Osteoblast (primary cell): ENCODE measurements at regions not wholly inside any gene's neighbourhood (a gene's known extent, or its start where the extent isn't known, plus 50 kb on each side); places are given as distances from the start of the nearest gene placed in this dataset.

Source experiments
- DNase-seq: peaks from one replicate; pipeline ENCODE4 v3.0.0; 2011; ENCODE audit warnings: low spot score, mixed read lengths; ENCODE audit not compliant: insufficient read length; ENCODE audit errors: missing footprints
- H2AFZ ChIP-seq: 2 replicates; pipeline ENCODE4 v1.6.0; 2011; ENCODE audit warnings: mild to moderate bottlenecking, low read length
- H3K27ac ChIP-seq: 2 replicates; pipeline ENCODE4 v1.5.1; 2011; ENCODE audit warnings: mild to moderate bottlenecking, low read depth, low read length, moderate library complexity
- H3K27me3 ChIP-seq: 2 replicates; pipeline ENCODE4 v1.6.0; 2012; ENCODE audit warnings: mild to moderate bottlenecking, control low read depth, inconsistent platforms, low read length, moderate library complexity; ENCODE audit not compliant: insufficient read depth
- H3K36me3 ChIP-seq: 2 replicates; pipeline ENCODE4 v1.5.1; 2011; ENCODE audit warnings: mild to moderate bottlenecking, low read length, control low read depth, moderate library complexity; ENCODE audit not compliant: insufficient read depth
- H3K4me1 ChIP-seq: 2 replicates; pipeline ENCODE4 v1.5.1; 2011; ENCODE audit warnings: mild to moderate bottlenecking, low read length, control low read depth, moderate library complexity; ENCODE audit not compliant: insufficient read depth
- H3K4me2 ChIP-seq: 2 replicates; pipeline ENCODE4 v1.6.0; 2011; ENCODE audit warnings: mild to moderate bottlenecking, low read length; ENCODE audit not compliant: insufficient read depth
- H3K4me3 ChIP-seq: fragments of 200-600 bp; sonication (generic); 3 replicates; pipeline ENCODE4 v1.5.1; 2012; ENCODE audit warnings: mild to moderate bottlenecking, low read length, inconsistent platforms; ENCODE audit not compliant: insufficient read depth
- H3K79me2 ChIP-seq: 2 replicates; pipeline ENCODE4 v1.6.0; 2012; ENCODE audit warnings: mild to moderate bottlenecking, low read length, control low read depth, inconsistent platforms; ENCODE audit not compliant: insufficient read depth
- H3K9me3 ChIP-seq: 2 replicates; pipeline ENCODE4 v1.5.1; 2011; ENCODE audit warnings: low read depth, low read length, control low read depth
- H4K20me1 ChIP-seq: 2 replicates; pipeline ENCODE4 v1.6.0; 2012; ENCODE audit warnings: mild to moderate bottlenecking, low read length, control low read depth; ENCODE audit not compliant: insufficient read depth
- TF ChIP-seq, protein P1 (sequence below): IDR thresholded peaks from 2 replicates; pipeline ENCODE4 v1.5.1; 2011; ENCODE audit warnings: mild to moderate bottlenecking, low read depth, low read length, moderate library complexity; ENCODE audit errors: extremely low read depth

DNA sequence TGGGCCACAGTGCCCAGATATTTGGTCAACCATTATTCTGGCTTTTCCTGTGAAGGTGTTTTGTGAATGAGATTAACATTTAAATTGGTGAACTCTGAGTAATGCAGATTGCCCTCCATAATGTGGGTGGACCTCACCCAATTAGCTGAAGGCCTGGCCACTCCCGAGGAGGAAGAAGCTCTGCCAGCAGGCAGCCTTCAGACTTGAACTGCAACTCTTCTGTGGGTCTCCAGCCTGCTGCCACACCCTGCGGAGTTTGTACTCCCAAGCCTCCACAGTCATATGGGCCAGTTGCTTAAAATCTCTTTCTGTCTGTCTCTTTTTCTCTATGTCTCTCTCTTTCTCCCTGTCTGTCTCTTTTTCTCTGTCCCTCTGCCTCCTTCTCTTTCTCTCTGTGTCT lies 262.7 kb downstream of the MYCN start:
- Histone ChIP-seq H3K79me2 (no peaks in the 10 kb centered on the region), H3K27ac (no peak overlapping the region), H2AFZ (no peak overlapping the region), H3K4me1 (no peaks in the 10 kb centered on the region), H3K27me3 (no peaks in the 10 kb centered on the region), H4K20me1 (no peaks in the 10 kb centered on the region), H3K36me3 (no peaks in the 10 kb centered on the region), H3K9me3 (no peaks in the 10 kb centered on the region), H3K4me3 (no peak overlapping the region), H3K4me2 (no peak overlapping the region)
- no peak for DNase-seq
- TF ChIP-seq, protein P1, sequence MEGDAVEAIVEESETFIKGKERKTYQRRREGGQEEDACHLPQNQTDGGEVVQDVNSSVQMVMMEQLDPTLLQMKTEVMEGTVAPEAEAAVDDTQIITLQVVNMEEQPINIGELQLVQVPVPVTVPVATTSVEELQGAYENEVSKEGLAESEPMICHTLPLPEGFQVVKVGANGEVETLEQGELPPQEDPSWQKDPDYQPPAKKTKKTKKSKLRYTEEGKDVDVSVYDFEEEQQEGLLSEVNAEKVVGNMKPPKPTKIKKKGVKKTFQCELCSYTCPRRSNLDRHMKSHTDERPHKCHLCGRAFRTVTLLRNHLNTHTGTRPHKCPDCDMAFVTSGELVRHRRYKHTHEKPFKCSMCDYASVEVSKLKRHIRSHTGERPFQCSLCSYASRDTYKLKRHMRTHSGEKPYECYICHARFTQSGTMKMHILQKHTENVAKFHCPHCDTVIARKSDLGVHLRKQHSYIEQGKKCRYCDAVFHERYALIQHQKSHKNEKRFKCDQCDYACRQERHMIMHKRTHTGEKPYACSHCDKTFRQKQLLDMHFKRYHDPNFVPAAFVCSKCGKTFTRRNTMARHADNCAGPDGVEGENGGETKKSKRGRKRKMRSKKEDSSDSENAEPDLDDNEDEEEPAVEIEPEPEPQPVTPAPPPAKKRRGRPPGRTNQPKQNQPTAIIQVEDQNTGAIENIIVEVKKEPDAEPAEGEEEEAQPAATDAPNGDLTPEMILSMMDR: no peak

DNA sequence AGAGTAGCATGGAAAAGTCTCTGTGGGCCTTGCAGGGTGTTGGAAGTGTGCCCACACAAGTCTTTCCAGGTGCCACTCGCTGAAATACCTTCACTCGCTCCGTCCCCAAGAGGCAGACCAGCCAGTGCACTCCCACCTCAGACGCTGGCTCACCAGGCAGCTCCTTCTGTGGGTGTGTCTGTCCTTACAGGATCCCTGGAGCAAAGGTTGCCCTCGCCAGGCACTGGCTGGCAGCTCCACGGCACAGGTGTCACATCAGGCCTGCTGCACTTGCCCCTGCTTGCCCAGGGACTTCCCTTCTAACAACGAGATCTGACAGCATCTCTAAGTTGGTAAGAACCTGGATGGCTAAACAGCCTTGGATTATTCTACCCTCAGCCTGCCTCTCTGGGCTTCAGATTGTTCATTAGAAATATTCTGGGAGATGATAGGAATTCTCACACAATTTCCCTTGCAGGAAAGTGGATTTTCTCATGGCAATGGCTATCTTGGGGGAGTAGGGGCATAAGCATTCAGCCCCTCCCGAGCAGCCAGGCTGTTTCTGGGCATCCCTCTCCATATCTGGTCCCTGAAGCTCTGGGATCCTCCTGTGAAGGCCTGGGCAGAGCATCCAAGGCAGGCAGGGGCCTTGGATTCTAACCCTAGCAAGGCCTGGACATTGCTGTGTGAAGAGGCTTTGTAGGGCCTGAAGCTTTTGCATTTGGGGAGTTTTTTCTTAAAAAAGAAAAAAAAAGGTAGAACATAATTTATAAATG lies 262.1 kb downstream of the MYCN start:
- Histone ChIP-seq H3K4me1 (no peaks in the 10 kb centered on the region), H3K4me2 (no peak overlapping the region), H3K36me3 (no peaks in the 10 kb centered on the region), H3K27me3 (no peaks in the 10 kb centered on the region), H3K4me3 (no peak overlapping the region), H2AFZ (no peak overlapping the region), H3K79me2 (no peaks in the 10 kb centered on the region), H3K9me3 (no peaks in the 10 kb centered on the region), H3K27ac (no peak overlapping the region), H4K20me1 (no peaks in the 10 kb centered on the region)
- TF ChIP-seq, protein P1: no peak
- no peak for DNase-seq

DNA sequence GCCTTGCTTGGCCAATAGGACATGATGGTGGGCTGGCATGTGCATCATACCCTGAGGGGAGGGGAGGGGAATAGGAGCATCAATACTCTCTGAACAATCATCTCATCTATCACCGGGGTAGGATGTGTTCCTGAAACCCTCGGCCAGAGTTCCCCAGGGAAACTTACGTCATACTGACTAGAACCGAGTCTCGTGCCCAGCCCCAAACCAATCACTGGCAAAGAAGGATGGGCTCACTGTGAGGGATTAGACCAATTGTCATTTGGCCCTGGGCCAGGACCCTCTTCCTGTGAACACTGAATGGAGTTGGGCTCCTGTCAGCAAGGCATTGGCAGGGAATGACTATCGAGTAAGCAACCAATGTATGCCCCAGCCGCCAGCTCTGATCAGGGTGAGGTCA lies 261.5 kb downstream of the MYCN start:
- H2AFZ ChIP-seq: no peak overlapping the region
- no peaks in the 10 kb centered on the region for H3K27me3 ChIP-seq
- no peaks in the 10 kb centered on the region for H3K4me1 ChIP-seq
- no peak overlapping the region for H3K27ac ChIP-seq
- H3K36me3 ChIP-seq: no peaks in the 10 kb centered on the region
- H3K4me3 ChIP-seq: no peak overlapping the region
- no peaks in the 10 kb centered on the region for H3K79me2 ChIP-seq
- H4K20me1 ChIP-seq: no peaks in the 10 kb centered on the region
- no peak for DNase-seq
- H3K9me3 ChIP-seq: no peaks in the 10 kb centered on the region
- TF ChIP-seq, protein P1: no peak
- H3K4me2 ChIP-seq: no peak overlapping the region

DNA sequence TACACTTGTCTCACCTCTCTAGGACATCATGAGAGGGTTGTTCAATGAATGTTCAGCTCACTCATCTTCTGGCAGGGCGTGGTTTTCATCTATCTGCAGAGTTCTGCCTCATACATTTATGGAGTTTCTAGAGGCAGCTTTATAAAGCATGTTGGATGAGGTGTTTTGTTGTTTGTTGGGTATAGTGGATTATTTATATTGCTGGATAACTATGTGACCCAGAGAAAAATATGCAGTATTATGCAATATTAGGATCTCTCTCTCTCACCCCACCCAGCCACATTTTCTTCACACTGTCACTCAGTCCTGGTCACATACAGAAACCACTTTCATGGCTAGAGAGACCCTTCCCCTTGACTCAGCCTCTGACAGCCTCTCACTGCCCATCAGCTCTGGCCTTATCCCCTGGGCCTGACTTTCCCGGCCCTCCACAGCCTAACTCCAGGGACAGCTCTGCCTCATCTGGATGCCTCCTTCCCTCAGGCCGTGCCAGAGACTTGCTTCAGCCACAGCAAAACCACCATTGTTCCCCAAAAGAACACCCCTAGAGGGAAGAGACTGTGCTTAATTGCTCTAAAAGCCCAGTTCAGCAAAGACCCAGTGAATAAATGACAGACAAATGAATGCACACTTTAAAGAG lies 260.3 kb downstream of the MYCN start:
- Histone ChIP-seq H2AFZ (no peak overlapping the region), H3K4me3 (no peak overlapping the region), H3K27ac (no peak overlapping the region), H3K9me3 (no peaks in the 10 kb centered on the region), H3K4me2 (no peak overlapping the region), H3K36me3 (no peaks in the 10 kb centered on the region), H3K27me3 (no peaks in the 10 kb centered on the region), H4K20me1 (no peaks in the 10 kb centered on the region), H3K4me1 (no peaks in the 10 kb centered on the region), H3K79me2 (no peaks in the 10 kb centered on the region)
- DNase-seq: no peak
- TF ChIP-seq, protein P1: no peak
